Activated naive CD8-positive, alpha-beta T cell treated with anti-CD3 and anti-CD28 coated beads, Interleukin-2, amount 50 U/mL, for 16 hours (primary cell): ENCODE measurements at regions not wholly inside any gene's neighbourhood (a gene's known extent, or its start where the extent isn't known, plus 50 kb on each side); places are given as distances from the start of the nearest gene placed in this dataset.

ENCODE experiments used
- DNase-seq: peaks from one replicate; pipeline ENCODE4 v3.0.0-alpha.2; 2020; ENCODE audit warnings: low read depth, low spot score

DNA sequence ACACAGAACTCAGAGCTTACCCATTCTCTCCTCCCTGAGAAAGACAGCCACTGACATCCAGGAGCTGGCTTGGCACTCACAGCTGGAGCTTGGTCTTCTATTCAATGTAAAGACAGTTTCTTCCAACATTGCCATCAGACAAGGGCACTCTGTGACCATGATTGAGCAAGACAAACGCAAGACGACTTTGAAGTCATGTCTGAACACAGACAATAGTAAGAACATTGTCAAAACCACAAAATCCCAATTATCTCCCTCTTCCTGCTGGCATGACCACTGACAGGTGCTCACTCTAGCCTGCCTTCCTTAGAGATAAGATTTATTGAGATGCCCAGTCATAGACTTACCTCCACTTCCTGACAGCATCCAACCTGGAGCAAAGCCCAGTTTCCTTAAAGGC, 328.0 kb downstream of the MSX2 start:
- DNase-seq: no peak

GRCh38 chr5:175047048-175047447, 322.7 kb downstream of the MSX2 start:
- DNase-seq: no peak

- DNase-seq: no peak
Observed at GRCh38 chr5:175045820-175046219, 321.4 kb downstream of the MSX2 start.

DNA sequence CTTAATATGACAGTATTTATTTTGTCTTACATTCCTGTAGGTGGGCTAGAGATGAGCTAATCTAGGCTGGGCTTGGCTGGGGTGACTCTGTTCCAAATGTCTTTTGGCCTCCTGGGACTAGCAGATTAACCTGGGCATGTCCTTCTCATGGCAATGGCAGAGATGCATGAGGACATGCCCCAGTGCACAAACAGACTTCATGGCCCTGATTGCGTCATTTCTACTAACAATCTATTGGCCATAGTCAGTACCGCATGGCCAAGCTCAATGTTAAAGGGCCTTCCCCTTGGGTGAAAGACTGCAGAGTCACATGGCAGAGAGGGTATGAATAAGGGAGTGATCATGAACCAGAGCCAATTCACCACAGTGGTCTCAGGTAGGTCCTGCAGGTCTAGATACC, 313.4 kb downstream of the MSX2 start:
- DNase-seq: no peak

GRCh38 chr5:175035882-175036533, 311.6 kb downstream of the MSX2 start:
- DNase-seq: no peak

DNA sequence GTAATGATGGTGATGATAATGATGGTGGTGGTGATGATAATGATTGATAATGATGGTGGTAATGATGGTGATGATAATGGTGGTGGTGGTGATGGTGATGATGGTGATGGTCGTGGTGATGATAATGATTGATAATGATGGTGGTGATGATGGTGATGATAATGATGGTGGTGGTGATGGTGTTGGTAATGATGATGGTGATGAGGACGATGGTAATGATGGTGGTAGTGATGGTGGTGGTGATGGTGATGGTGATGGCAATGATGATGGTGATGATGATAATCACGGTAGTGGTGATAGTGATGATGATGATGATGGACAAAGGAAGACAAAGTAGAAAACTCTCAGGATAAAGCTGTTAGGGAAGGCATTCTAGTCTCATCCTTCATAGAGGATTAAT, 310.5 kb downstream of the MSX2 start:
- DNase-seq: no peak

- no peak for DNase-seq
Observed at GRCh38 chr5:175032741-175033151, 308.4 kb downstream of the MSX2 start.

DNA sequence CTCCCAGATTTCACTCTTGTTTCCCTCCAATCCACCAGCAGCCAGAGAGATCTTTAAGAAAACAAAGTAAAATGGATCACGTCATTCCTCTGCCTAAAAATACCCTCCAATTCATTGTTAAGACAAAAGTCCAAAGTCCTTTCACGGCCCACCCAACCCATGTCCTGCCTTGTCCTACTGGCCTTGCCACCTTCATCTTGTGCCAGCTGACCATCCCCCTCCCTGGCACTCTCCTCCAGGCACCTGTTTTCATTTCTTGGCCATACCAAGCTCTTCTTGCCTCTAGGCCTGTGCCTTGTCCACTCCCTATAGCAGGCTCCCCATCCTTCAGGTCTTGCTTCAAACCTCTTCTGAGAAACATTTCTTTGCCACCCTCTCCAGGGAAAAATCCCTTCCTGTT, 307.6 kb downstream of the MSX2 start:
- DNase-seq: no peak

DNA sequence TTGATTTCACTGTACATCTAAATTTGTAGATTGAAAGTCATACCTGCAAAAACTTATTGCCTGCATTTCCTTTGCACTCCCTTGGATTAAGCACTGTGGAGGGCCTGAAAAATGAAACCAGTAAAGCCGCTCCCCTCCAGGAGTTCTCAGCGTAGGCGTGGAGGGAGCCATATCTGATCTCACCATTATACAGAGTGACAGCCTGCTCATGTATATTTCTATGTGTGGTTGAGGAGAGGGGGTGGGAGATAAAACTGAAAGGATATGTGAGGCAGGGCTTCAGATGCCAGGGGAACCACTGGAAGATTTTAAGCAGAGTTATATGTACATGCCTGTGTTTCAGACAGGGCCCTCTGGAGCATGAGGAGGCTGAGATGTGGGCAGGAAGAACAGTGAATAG, 303.0 kb downstream of the MSX2 start:
- no peak for DNase-seq

DNA sequence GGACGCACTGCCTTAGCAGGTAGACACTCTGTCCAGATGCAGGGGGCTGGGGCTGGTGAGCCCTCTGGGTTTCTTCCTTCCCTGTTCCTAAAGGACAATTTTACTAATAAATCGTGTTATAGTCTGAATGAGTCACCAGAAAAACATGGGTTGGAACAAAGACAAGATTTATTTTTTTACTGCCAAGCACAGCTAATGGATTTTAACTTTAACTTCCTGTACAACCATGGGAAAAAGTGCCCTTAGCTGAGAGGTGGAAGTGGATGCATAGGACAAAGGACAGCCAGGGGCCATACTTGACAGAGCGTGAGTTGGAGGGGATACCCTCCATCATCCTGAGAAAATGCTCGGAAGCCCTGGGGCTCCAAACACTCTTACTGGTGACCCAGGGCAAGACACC, 300.7 kb downstream of the MSX2 start:
- no peak for DNase-seq

- no peak for DNase-seq
Observed at GRCh38 chr5:175021841-175022625, 297.7 kb downstream of the MSX2 start.

- no peak for DNase-seq
Observed at GRCh38 chr5:175021321-175021720, 296.9 kb downstream of the MSX2 start.

DNA sequence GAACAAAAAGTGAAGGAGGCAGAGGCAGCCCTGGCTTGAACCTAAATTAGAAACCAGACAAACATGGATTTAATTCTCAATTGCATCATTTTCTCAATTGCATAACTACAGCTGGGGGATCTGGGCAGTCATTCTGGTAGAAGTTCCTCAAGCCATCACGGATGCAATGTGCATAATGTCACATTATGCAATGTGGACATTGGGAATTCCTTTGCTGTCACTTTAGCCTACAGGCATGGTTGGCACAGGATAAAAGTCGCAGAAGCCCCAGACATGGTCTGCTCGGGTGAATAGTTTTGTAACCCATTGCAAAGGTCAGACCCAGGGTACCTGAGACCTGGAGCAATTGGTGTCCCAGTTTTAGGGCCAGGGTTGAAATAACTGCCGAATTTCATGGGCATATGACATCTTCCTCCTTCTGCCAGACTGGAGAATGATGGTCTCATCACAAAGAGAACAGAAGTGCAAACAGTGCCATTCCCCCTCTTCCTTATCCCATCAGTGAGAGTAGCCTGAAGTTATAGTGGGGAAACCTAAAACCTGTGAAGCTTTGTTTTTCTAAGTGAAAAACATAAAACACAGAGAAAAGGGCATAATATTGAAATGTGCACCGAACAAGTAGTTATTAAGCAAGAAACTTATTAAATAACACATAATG, 290.8 kb downstream of the MSX2 start:
- no peak for DNase-seq

- DNase-seq: no peak
Observed at GRCh38 chr5:175013251-175013650, 288.9 kb downstream of the MSX2 start.

DNA sequence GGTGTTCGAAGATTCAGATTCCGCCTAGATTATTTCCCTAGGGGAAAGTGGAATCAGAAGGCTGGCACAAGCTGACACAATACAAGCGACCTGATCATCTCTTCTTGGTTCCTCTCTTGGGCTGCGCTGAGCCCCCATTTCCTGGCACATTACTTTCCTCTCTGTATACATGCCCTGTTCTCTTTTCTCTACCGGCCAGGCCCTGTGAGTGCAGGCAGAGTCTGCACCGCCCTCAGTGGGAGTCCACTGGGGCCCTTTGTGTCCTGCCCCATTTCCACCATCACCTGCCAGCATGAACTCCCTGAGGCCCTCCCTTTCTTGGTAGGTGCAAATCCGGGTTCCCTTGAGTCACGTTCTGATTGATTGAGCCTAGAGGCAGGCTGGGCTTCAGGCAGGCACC, 287.9 kb downstream of the MSX2 start:
- DNase-seq: no peak

GRCh38 chr5:175003531-175003930, 279.1 kb downstream of the MSX2 start:
- no peak for DNase-seq

DNA sequence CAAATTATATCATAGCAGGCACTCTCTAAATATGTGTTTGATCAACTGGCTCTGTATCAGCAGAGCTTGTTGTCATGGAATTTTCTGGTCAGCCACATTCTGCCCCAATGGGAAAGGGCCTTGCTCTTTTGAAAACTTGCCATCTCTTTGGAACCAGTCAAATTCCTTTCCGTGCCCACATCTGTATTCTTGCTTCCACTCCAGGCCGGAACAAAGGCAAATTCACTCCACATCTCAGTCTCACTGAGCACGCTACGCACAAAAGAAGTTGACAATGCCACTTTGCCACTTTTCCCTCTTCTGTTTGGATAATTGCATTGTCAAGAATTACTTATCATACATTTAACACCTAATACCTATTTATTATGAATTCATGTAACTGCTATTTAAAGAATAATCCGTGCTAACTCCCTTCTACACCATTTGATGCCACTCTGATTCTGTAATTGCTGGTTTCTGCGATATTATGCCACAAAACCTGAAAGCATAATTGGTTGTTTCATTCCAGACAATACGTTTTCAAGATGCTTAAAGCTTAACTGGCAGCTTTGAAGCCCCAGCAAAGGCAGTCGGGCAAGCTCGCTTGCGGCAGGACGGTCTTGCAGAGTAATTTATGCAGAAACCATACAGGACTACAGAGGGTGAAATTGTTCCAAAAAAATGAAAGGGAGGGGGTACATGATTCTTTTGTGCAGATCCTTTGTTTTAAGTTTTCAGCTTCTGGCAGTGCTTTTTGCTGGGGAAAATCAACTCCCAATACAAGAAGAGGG, 277.7 kb downstream of the MSX2 start:
- DNase-seq: no peak

DNA sequence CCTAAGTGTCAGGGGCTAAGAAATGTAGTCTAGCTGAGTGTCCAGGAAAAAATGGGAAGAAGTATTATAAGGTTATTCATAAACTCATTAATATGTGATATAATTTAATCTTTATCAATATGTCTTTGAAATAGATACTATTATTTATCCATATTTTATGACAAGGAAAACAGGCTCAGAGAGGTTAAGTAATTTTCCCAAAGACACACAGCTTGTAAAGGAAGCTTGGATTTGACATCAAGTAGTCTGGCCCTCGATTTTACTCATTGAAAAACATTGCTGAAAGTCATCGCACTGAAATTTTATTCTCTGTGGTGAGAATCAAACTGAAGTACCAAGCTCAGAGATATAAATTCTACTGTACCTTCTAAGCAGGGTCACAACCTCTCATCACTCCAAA, 276.9 kb downstream of the MSX2 start:
- DNase-seq: no peak

DNA sequence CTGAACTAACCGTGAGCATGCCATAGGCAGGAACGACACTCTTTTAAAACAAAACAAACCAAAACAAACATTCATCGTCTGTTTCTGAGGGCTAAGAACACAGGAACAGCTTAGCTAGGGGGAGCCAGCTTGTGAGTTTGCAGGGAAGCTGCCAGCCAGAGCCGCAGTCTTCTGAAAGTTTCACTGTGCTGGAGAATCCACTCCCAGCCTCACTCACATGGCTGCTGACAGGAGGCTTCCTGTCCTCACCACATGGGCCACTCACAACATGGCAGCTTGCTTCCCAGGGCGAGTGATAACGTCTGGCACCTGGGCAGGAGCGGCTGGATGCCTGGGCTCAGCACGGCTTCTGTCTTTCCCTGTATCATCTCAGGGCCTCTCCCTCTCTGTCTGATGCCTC, 275.2 kb downstream of the MSX2 start:
- no peak for DNase-seq

DNA sequence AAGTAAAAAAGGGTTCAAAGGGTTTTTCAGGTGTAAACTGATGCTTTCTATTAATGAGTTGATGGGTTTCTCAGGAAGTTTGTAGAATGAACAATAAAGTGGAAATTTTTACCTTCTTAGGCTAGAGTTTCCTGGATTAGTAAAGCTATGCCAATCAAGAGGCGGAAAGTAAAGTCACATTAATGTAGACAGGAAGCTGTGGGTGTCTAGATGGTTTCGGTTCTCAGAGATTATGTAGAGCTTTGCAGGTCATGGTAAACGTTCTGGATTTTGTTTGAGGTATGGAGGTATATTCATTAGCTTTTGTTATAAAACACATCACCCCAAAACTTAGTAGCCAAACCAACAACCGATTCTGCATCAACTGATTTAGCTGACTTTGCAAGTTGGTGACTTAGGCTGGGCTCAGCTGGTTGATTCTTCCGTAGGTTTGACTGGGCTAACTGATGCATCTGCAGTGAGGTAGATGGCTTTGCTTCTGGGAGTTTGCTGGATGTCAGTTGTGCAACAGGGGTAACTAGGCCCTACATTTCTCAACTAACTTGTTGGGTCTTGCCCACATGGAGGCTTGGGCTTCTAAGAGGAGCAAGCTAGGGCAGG, 273.8 kb downstream of the MSX2 start:
- DNase-seq: no peak

GRCh38 chr5:174997688-174998087, 273.3 kb downstream of the MSX2 start:
- DNase-seq: no peak

DNA sequence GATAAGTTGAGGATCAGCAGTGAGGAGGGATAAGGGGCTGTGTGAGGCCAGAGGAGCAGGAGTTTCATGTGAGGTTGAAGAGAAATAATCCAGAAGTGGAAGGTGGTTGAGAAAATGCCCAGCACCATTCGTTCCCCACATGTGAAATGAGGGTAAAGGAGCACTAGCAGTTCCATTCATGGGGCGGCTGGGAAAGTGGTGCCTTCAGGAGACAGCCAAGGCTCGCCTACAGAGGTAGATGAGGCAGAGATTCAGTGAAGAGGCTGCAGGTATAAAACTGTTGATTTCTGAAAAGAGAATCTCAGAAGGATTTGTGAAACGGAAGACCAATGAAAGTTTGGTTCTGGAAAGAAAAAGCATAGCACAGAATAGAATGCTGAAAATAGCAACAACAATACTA, 272.6 kb downstream of the MSX2 start:
- DNase-seq: no peak
